Femur (tissue), 1 donor: ENCODE measurements at regions not wholly inside any gene's neighbourhood (a gene's known extent, or its start where the extent isn't known, plus 50 kb on each side); places are given as distances from the start of the nearest gene placed in this dataset.
"Not testable (repeated sequence)": the region's sequence is repeated elsewhere in the genome, so short reads cannot be mapped to it uniquely, and the experiment has no call there.

Source experiments
- DNase-seq: peaks from one replicate; pipeline ENCODE4 v3.0.0-alpha.2; 2017

- DNase-seq: no peak
These were observed 366.4 kb downstream of the IPO8 start for GRCh38 chr12:30329281-30329680.

GRCh38 chr12:30323008-30323407, 372.7 kb downstream of the IPO8 start:
- DNase-seq: no peak

- no peak for DNase-seq
These were observed 375.1 kb downstream of the IPO8 start for GRCh38 chr12:30320561-30320960.

GRCh38 chr12:30314506-30315100, 381.1 kb downstream of the IPO8 start:
- no peak for DNase-seq

GRCh38 chr12:30308010-30308717, 387.5 kb downstream of the IPO8 start:
- no peak for DNase-seq

GRCh38 chr12:30304528-30304927, 391.1 kb downstream of the IPO8 start:
- DNase-seq: no peak

GRCh38 chr12:30301291-30301690, 394.4 kb downstream of the IPO8 start:
- DNase-seq: no peak

- no peak for DNase-seq
These were observed 399.2 kb downstream of the IPO8 start for GRCh38 chr12:30296486-30296885.

GRCh38 chr12:30286345-30286926, 409.2 kb downstream of the IPO8 start:
- DNase-seq: no peak

GRCh38 chr12:30278401-30278800, 417.3 kb downstream of the IPO8 start:
- no peak for DNase-seq

GRCh38 chr12:30272515-30272914, 423.2 kb downstream of the IPO8 start:
- not testable (repeated sequence) for DNase-seq

- no peak for DNase-seq
These were observed 426.2 kb downstream of the IPO8 start for GRCh38 chr12:30269496-30269895.

- no peak for DNase-seq
These were observed 427.6 kb downstream of the IPO8 start for GRCh38 chr12:30268041-30268440.

GRCh38 chr12:30263434-30263833, 432.2 kb downstream of the IPO8 start:
- DNase-seq: no peak

- no peak for DNase-seq
These were observed 438.1 kb downstream of the IPO8 start for GRCh38 chr12:30257618-30258017.

GRCh38 chr12:30251546-30251945, 444.1 kb downstream of the IPO8 start:
- DNase-seq: no peak

- DNase-seq: no peak
These were observed 452.2 kb downstream of the IPO8 start for GRCh38 chr12:30243426-30243825.

- DNase-seq: no peak
These were observed 435.3 kb upstream of the TMTC1 start for GRCh38 chr12:30219047-30219446.

GRCh38 chr12:30218073-30218472, 434.3 kb upstream of the TMTC1 start:
- DNase-seq: no peak

GRCh38 chr12:30213166-30213565, 429.4 kb upstream of the TMTC1 start:
- no peak for DNase-seq

GRCh38 chr12:30211743-30212142, 428.0 kb upstream of the TMTC1 start:
- DNase-seq: no peak

- DNase-seq: no peak
These were observed 420.2 kb upstream of the TMTC1 start for GRCh38 chr12:30203981-30204380.

- no peak for DNase-seq
These were observed 418.9 kb upstream of the TMTC1 start for GRCh38 chr12:30202521-30203254.
